WERI-Rb-1 (cell line): ENCODE measurements at regions not wholly inside any gene's neighbourhood (a gene's known extent, or its start where the extent isn't known, plus 50 kb on each side); places are given as distances from the start of the nearest gene placed in this dataset.

Source experiments
- DNase-seq: peaks from one replicate; pipeline ENCODE4 v3.0.0-alpha.2; 2020
- H3K27ac ChIP-seq: fragments of 250-450 bp; sonication (Bioruptor Pico); 2 replicates; pipeline ENCODE4 v1.5.1; 2020; ENCODE audit warnings: mild to moderate bottlenecking, moderate library complexity
- H3K27me3 ChIP-seq: fragments of 250-450 bp; sonication (Bioruptor Pico); 2 replicates; pipeline ENCODE4 v1.5.1; 2021; ENCODE audit warnings: mild to moderate bottlenecking, low read depth, moderate library complexity; ENCODE audit not compliant: insufficient read depth, severe bottlenecking
- H3K36me3 ChIP-seq: fragments of 250-450 bp; sonication (Bioruptor Pico); 2 replicates; pipeline ENCODE4 v1.5.1; 2020; ENCODE audit warnings: mild to moderate bottlenecking, moderate library complexity
- H3K4me3 ChIP-seq: 2 replicates; pipeline ENCODE4 v1.5.1; 2011; ENCODE audit warnings: low read depth, mild to moderate bottlenecking, control low read depth, low read length
- H3K9me3 ChIP-seq: fragments of 250-450 bp; sonication (Bioruptor Pico); 2 replicates; pipeline ENCODE4 v1.5.1; 2021; ENCODE audit warnings: mild to moderate bottlenecking, moderate library complexity; ENCODE audit not compliant: severe bottlenecking
- CTCF ChIP-seq: IDR thresholded peaks from 2 replicates; pipeline ENCODE4 v1.5.1; 2011; ENCODE audit warnings: low read depth, mild to moderate bottlenecking, control low read depth, inconsistent platforms, low read length

GRCh38 chr13:97716746-97717145 lies 236.7 kb upstream of the IPO5 start:
- no peak for DNase-seq
- H3K27me3 ChIP-seq = no peaks in the 10 kb centered on the region
- H3K4me3 ChIP-seq = no peak overlapping the region
- no peak overlapping the region for H3K27ac ChIP-seq
- TF ChIP-seq CTCF = no peak
- no peaks in the 10 kb centered on the region for H3K36me3 ChIP-seq
- no peaks in the 10 kb centered on the region for H3K9me3 ChIP-seq

DNA sequence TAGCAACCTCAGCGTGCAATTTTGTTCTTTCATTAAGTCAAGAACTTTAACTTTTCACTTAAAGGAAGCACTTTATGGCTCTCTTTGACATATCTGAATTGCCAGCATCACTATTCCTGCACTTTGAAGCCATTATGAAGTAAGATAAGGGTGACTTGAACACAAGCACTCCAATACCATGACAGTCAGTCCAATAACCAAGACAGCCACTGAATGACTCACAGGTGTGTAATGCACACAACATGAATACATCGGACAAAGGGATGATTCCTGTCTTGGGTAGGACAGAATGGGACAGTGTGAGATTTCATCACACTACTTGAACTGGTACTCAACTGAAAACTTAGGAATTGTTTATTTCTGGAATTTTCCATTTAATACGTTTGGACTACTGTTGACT lies 233.7 kb upstream of the IPO5 start:
- Histone ChIP-seq H3K36me3 (no peaks in the 10 kb centered on the region), H3K27me3 (no peaks in the 10 kb centered on the region), H3K4me3 (no peak overlapping the region), H3K27ac (no peak overlapping the region), H3K9me3 (no peaks in the 10 kb centered on the region)
- DNase-seq = no peak
- no peak for TF ChIP-seq CTCF

DNA sequence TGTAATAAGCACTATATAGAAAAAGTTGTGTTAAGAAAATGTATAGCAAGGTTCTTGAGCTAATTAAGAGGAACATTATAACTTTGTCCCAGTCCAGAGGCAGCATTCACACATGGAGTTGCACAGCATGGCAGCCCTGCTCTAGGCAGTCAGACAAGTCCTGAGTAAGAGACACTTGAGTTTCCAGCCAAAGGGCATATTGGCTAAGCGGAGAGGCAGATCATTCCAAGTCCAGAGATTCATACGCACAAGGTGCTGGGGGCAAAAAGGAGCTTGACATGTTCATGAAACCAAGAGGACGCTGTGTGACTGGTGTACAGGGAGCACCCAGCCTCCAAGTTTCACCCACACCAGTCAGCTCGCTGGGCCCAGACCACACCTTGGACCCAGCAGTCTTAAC lies 232.6 kb upstream of the IPO5 start:
- H3K4me3 ChIP-seq = no peak overlapping the region
- H3K9me3 ChIP-seq = no peaks in the 10 kb centered on the region
- DNase-seq = no peak
- H3K27ac ChIP-seq = no peak overlapping the region
- H3K27me3 ChIP-seq = no peaks in the 10 kb centered on the region
- H3K36me3 ChIP-seq = no peaks in the 10 kb centered on the region
- TF ChIP-seq CTCF = no peak

DNA sequence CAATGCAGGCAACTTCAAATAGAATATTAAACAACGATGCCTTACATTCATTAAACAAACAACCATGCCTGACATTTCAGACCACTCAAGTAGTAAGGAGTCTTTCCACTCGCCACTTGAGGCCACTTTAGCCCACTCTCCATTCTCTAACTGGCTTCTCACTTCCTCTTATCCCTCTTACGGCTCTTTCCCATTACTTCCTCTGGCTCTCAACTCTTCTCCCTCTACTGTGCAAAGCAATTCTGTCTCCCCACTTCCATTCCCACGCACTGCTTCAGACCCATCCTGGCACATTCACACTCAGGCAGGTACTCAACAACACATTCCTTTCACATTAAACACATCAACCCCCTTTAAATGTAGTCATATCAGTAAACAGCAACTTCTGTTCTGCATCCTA lies 229.8 kb upstream of the IPO5 start:
- Histone ChIP-seq H3K27ac (no peak overlapping the region), H3K36me3 (no peaks in the 10 kb centered on the region), H3K27me3 (no peaks in the 10 kb centered on the region), H3K4me3 (no peak overlapping the region), H3K9me3 (no peaks in the 10 kb centered on the region)
- TF ChIP-seq CTCF = no peak
- no peak for DNase-seq

- TF ChIP-seq CTCF = no peak
- no peak overlapping the region for H3K4me3 ChIP-seq
- H3K27me3 ChIP-seq = no peaks in the 10 kb centered on the region
- H3K9me3 ChIP-seq = no peaks in the 10 kb centered on the region
- no peaks in the 10 kb centered on the region for H3K36me3 ChIP-seq
- DNase-seq = no peak
- H3K27ac ChIP-seq = no peak overlapping the region
Observed at GRCh38 chr13:97724450-97724849, 229.0 kb upstream of the IPO5 start.

DNA sequence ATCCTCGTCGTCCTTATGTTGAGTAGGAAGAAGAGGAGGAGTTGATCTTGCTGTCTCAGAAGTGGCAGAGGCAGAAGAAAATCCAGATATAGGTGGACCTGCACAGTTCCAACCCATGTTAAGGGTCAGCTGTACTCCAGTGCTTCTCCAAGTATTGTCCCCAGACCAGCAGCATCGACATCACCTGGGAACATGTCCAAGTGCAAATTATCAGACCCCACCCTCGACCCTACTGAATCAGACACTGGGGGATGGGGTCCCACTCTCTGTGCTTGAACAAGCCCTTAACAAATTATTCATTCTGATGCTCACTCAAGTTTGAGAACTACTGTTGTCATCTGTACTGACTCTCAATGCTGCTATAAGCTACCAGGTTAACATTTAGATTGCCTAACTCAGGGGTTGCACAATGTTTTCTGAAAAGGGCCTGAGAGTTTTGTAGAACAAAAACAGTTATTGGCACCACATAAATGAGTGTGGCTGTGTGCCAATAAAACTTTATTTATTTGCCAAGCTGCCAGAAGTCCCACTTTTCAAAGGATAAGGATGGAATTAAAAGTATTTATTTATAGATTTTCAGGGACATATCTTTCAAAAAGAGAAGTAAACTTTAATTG lies 226.7 kb upstream of the IPO5 start:
- H3K9me3 ChIP-seq = peaks cover 2% of the 10 kb centered on the region
- H3K4me3 ChIP-seq = no peak overlapping the region
- no peaks in the 10 kb centered on the region for H3K27me3 ChIP-seq
- H3K27ac ChIP-seq = no peak overlapping the region
- no peaks in the 10 kb centered on the region for H3K36me3 ChIP-seq
- DNase-seq = no peak
- no peak for TF ChIP-seq CTCF
